GM20000 (cell line): ENCODE measurements at regions not wholly inside any gene's neighbourhood (a gene's known extent, or its start where the extent isn't known, plus 50 kb on each side); places are given as distances from the start of the nearest gene placed in this dataset.

Experiments used
- DNase-seq: peaks from one replicate; pipeline ENCODE4 v3.0.0; 2012; ENCODE audit warnings: low spot score
- TF ChIP-seq, protein P1 (sequence below): IDR thresholded peaks from 2 replicates; pipeline ENCODE4 v1.5.1; 2012; ENCODE audit warnings: mild to moderate bottlenecking, control low read depth; ENCODE audit errors: extremely low read depth, missing control alignments

GRCh38 chr7:94062372-94062771, 58.2 kb upstream of the BET1 start:
- TF ChIP-seq, protein P1, sequence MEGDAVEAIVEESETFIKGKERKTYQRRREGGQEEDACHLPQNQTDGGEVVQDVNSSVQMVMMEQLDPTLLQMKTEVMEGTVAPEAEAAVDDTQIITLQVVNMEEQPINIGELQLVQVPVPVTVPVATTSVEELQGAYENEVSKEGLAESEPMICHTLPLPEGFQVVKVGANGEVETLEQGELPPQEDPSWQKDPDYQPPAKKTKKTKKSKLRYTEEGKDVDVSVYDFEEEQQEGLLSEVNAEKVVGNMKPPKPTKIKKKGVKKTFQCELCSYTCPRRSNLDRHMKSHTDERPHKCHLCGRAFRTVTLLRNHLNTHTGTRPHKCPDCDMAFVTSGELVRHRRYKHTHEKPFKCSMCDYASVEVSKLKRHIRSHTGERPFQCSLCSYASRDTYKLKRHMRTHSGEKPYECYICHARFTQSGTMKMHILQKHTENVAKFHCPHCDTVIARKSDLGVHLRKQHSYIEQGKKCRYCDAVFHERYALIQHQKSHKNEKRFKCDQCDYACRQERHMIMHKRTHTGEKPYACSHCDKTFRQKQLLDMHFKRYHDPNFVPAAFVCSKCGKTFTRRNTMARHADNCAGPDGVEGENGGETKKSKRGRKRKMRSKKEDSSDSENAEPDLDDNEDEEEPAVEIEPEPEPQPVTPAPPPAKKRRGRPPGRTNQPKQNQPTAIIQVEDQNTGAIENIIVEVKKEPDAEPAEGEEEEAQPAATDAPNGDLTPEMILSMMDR, result no peak
- no peak for DNase-seq

GRCh38 chr7:94064541-94065191, 60.5 kb upstream of the BET1 start:
- DNase-seq, result no peak

DNA sequence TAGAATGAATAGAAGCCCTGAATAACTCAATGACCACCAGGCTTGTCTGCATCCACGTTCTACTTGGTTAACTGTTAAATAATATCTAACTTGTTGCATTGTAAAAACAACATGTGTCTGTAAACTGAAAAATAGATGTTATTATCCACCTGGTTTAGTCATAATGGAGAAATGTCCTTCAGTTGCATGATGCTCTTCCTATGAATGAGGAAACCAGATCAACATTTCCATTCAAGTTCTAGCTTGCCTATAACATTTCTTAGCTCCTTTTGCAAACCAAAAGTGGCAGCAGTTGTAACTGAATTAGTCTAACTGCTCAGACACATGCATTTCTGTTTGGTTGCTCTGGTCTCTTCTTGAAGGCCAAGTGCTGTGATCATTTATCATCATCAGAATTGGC, 62.9 kb upstream of the BET1 start:
- TF ChIP-seq, protein P1, result no peak
- no peak for DNase-seq

More at GRCh38 chr7:94064541-94065191, 60.5 kb upstream of the BET1 start:
- TF ChIP-seq, protein P1, result no peak

DNA sequence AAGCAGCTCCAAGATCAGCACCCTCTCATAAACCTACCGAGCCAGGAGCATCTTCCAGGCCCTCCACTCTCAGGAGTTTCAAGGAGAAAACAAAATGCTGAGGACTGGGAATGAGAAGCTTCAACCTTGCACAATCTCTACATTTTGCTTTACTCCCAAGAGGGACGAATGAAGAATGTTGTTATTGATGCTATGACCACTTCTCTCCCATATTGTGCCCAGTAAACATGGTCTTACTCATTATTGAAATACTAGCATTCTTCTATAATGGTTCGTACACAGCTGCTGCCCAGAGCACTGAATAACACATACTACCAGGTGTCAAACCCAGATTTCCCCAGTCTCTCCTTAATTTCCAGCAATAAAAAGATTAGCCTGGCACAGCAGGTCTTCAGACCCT, 63.4 kb upstream of the BET1 start:
- DNase-seq, result no peak
- TF ChIP-seq, protein P1, result no peak

DNA sequence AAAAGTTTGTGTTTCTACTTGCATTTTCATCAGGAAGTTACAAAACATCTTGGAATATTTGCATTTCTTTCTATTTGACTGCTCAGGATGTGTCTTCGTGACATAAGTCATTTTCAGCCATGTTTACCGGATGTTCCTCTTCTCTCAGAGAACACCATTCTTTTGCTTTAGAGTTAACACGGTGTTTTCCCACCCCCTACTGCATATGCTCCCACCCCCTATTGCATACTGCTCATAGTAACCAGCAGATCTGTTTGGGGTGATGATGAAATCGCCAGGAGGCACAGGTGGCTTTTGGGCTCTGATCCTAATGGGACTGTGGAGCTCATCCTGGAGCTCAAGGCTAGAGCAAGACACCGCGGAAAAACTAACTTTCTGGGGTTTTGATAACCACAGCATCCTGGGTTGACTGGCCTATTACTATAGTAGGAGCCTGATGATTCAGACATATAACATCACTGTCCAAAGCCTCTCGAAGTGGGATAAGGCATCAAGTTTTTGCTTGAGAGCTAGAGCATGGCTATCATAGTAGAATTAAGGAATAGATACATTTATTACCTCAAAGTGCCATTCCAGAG, 65.1 kb upstream of the BET1 start:
- DNase-seq, result no peak
- TF ChIP-seq, protein P1, result no peak

GRCh38 chr7:94080551-94080950, 76.4 kb upstream of the BET1 start:
- TF ChIP-seq, protein P1, result no peak
- no peak for DNase-seq

- no peak for DNase-seq
- TF ChIP-seq, protein P1, result no peak
These were observed 78.0 kb upstream of the BET1 start for GRCh38 chr7:94082126-94082525.
